ENCODE measurements at regions not wholly inside any gene's neighbourhood (a gene's known extent, or its start where the extent isn't known, plus 50 kb on each side); places are given as distances from the start of the nearest gene placed in this dataset.

DNA sequence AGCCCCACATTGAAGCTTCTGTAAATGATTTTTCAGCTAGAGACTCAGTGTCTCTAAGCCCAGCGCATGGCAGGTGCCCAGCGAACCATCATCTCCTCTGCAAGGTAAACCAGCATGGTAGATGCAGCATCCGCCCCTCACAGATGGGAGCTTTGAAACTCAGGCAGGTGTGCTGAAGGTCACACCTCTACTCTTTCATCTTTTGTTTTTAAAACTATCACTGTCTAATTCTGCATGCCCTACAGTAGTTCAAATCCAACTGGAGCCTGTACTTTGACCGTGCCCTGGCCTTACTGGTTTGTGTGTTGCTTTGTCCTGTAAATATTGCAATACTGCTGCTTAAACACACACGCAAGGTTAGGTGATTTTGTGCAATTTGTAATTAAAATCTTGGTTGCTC lies 831.1 kb downstream of the GALR1 start:
- Mint-ChIP-seq H3K36me3 (ENCODE audit: low read depth) (no peaks in the 10 kb centered on the region), H3K9me3 (no peaks in the 10 kb centered on the region)

GRCh38 chr18:78082816-78083215 lies 833.2 kb downstream of the GALR1 start:
- H3K27me3 Mint-ChIP-seq (ENCODE audit: low read depth) = no peaks in the 10 kb centered on the region
- no peak overlapping the region for H3K4me3 Mint-ChIP-seq
- DNase-seq (ENCODE audit: low spot score) = no peak
- H3K4me1 Mint-ChIP-seq (ENCODE audit: low read depth) = no peaks in the 10 kb centered on the region
- H3K27ac Mint-ChIP-seq = no peak overlapping the region
- no peaks in the 10 kb centered on the region for H3K36me3 Mint-ChIP-seq (ENCODE audit: low read depth)
- H3K9me3 Mint-ChIP-seq = peaks cover 5% of the 10 kb centered on the region

More for the DNA sequence above, 831.1 kb downstream of the GALR1 start:
- no peaks in the 10 kb centered on the region for H3K4me1 Mint-ChIP-seq (ENCODE audit: low read depth)
- no peak overlapping the region for H3K4me3 Mint-ChIP-seq
- H3K27ac Mint-ChIP-seq = no peak overlapping the region
- no peak for DNase-seq (ENCODE audit: low spot score)
- H3K27me3 Mint-ChIP-seq (ENCODE audit: low read depth) = no peaks in the 10 kb centered on the region

DNA sequence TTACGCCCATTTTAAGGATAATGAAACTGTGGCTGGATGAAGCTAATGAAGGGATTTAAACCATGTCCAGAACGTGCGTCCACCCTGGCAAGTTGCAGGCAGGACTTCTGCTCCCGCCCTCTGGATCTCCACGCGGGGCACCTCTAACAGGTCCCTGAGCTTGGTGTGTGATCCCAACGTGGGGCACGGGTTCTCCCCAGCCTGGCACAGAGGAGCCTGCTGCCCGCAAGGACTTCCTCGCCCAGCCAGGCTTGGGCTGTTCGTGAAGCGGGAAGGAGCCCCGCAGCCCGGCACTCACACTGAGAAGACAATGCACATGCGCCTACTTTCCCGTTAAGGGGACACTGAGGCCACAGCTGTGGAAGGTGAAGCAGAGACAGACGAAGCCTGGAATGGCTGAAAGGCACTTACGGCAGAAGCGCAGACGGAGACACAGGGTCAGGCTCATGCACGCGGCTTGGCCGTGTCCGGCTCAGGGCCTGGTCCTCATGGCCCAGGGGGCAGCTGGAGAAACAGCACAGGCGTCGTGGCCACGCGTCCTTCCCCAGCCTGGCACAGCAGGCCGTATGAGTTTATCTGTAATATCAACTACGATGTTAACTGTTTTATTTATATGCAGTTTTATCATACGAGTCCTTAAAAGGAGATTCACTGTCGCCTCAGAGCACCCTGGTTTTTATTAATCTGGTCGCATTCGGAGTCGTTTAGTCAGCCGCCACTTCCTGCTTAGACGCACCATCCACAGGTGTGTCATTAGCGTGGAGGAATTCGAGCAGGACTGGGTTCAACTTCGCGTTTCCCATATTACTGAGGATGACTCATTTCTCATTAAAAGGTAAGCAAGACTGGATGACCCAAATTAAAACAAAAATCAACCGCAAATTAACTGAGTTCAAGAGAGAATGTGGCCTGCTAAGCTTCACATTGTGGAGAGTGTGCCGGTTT lies 835.9 kb downstream of the GALR1 start:
- peaks cover 9% of the 10 kb centered on the region for H3K9me3 Mint-ChIP-seq
- H3K27ac Mint-ChIP-seq = no peak overlapping the region
- DNase-seq (ENCODE audit: low spot score) = no peak
- H3K27me3 Mint-ChIP-seq (ENCODE audit: low read depth) = no peaks in the 10 kb centered on the region
- no peaks in the 10 kb centered on the region for H3K4me1 Mint-ChIP-seq (ENCODE audit: low read depth)
- no peaks in the 10 kb centered on the region for H3K36me3 Mint-ChIP-seq (ENCODE audit: low read depth)
- H3K4me3 Mint-ChIP-seq = no peak overlapping the region

- H3K4me1 Mint-ChIP-seq (ENCODE audit: low read depth) = no peaks in the 10 kb centered on the region
- H3K27me3 Mint-ChIP-seq (ENCODE audit: low read depth) = no peaks in the 10 kb centered on the region
- peaks cover 9% of the 10 kb centered on the region for H3K9me3 Mint-ChIP-seq
- H3K4me3 Mint-ChIP-seq = no peak overlapping the region
- no peak overlapping the region for H3K27ac Mint-ChIP-seq
- no peaks in the 10 kb centered on the region for H3K36me3 Mint-ChIP-seq (ENCODE audit: low read depth)
- DNase-seq (ENCODE audit: low spot score) = no peak
Measured at GRCh38 chr18:78086931-78087330, 837.3 kb downstream of the GALR1 start.

- no peak overlapping the region for H3K27ac Mint-ChIP-seq
- H3K4me1 Mint-ChIP-seq (ENCODE audit: low read depth) = no peaks in the 10 kb centered on the region
- H3K9me3 Mint-ChIP-seq = peaks cover 9% of the 10 kb centered on the region
- H3K36me3 Mint-ChIP-seq (ENCODE audit: low read depth) = no peaks in the 10 kb centered on the region
- H3K4me3 Mint-ChIP-seq = no peak overlapping the region
- DNase-seq (ENCODE audit: low spot score) = no peak
- no peaks in the 10 kb centered on the region for H3K27me3 Mint-ChIP-seq (ENCODE audit: low read depth)
Measured at GRCh38 chr18:78087338-78087737, 837.7 kb downstream of the GALR1 start.

DNA sequence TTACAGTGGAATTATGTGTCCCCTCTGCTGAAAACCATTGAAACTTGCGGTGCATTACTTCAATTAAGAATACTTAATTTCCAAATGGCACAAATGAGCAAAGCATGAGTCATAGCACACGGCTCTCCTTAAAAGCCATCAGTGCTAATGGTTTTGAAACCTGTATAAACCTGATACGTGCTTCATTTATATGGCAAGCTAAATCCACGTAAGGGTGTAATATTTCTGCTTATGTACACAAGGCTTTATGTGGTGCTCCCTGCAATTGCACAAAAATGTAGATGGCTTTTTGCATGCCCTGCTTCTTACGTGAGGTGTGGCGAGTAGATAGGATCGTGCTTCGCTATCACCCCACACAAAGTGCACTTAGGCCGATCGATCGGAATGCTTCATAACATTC lies 840.9 kb downstream of the GALR1 start:
- no peaks in the 10 kb centered on the region for H3K36me3 Mint-ChIP-seq (ENCODE audit: low read depth)
- DNase-seq (ENCODE audit: low spot score) = no peak
- H3K4me3 Mint-ChIP-seq = no peak overlapping the region
- no peaks in the 10 kb centered on the region for H3K27me3 Mint-ChIP-seq (ENCODE audit: low read depth)
- no peak overlapping the region for H3K27ac Mint-ChIP-seq
- H3K4me1 Mint-ChIP-seq (ENCODE audit: low read depth) = no peaks in the 10 kb centered on the region
- H3K9me3 Mint-ChIP-seq = peaks cover 14% of the 10 kb centered on the region

- H3K36me3 Mint-ChIP-seq (ENCODE audit: low read depth) = no peaks in the 10 kb centered on the region
- no peak overlapping the region for H3K27ac Mint-ChIP-seq
- no peak for DNase-seq (ENCODE audit: low spot score)
- no peak overlapping the region for H3K4me3 Mint-ChIP-seq
- H3K4me1 Mint-ChIP-seq (ENCODE audit: low read depth) = no peaks in the 10 kb centered on the region
- H3K9me3 Mint-ChIP-seq = peaks cover 15% of the 10 kb centered on the region
- no peaks in the 10 kb centered on the region for H3K27me3 Mint-ChIP-seq (ENCODE audit: low read depth)
Measured at GRCh38 chr18:78092901-78093300, 843.3 kb downstream of the GALR1 start.

DNA sequence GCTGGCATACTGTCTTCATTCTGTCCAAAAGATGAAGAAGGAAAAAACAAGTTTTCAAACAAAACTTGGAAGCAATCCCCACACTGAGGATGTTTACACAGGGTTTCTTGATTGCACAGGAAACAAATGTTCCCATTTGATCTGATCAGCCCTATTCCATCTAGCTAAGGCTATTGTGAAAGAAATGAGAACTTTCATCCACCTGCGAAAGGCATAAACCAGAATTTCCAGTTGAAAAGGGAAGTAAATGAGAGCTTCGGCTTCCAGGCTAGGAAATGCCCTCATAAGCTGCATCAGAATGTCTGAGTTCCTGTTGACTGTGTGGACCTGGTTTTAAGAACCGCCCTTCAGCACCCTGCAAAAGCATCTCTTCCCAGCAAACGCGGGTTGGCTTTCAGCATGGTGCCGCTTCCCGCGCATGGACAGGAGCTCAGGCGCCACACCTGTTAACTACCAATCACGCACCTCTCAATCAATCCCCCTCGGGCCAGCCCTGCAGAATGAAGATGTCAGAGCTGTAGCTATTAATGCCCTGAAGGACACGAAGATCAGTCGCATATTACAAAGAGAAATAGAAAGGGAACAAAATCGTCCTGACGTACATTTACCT lies 850.4 kb downstream of the GALR1 start:
- Mint-ChIP-seq H3K4me3 (no peak overlapping the region), H3K4me1 (ENCODE audit: low read depth) (no peaks in the 10 kb centered on the region), H3K9me3 (peaks cover 10% of the 10 kb centered on the region), H3K36me3 (ENCODE audit: low read depth) (no peaks in the 10 kb centered on the region), H3K27me3 (ENCODE audit: low read depth) (no peaks in the 10 kb centered on the region), H3K27ac (no peak overlapping the region)
- no peak for DNase-seq (ENCODE audit: low spot score)

GRCh38 chr18:78101091-78101490 lies 851.4 kb downstream of the GALR1 start:
- Mint-ChIP-seq H3K4me3 (no peak overlapping the region), H3K27ac (no peak overlapping the region), H3K9me3 (peaks cover 15% of the 10 kb centered on the region), H3K36me3 (ENCODE audit: low read depth) (no peaks in the 10 kb centered on the region), H3K4me1 (ENCODE audit: low read depth) (no peaks in the 10 kb centered on the region), H3K27me3 (ENCODE audit: low read depth) (no peaks in the 10 kb centered on the region)
- DNase-seq (ENCODE audit: low spot score) = no peak

DNA sequence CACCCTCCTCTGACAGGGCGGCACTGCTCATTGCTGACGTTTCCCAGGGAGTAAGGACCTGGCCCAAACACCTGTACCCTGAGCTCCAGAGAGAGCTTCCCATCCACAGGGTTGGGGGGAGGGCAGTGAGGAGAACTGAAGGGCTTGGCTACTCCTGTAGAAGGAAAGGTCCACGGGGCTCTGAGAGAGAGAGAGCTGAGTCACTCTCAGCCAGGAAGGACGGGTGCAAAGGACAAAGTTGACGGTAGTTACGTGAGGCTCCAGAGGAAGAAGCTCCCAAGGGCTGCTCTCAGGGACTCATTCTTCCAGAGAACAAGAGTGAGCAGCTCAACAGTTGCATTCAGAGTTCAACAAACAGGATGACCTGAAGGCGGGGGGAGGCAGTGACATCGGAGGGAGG lies 852.5 kb downstream of the GALR1 start:
- DNase-seq (ENCODE audit: low spot score) = no peak
- Mint-ChIP-seq H3K36me3 (ENCODE audit: low read depth) (no peaks in the 10 kb centered on the region), H3K4me1 (ENCODE audit: low read depth) (no peaks in the 10 kb centered on the region), H3K27ac (no peak overlapping the region), H3K9me3 (peaks cover 17% of the 10 kb centered on the region), H3K27me3 (ENCODE audit: low read depth) (no peaks in the 10 kb centered on the region), H3K4me3 (no peak overlapping the region)

GRCh38 chr18:78105611-78106010 lies 856.0 kb downstream of the GALR1 start:
- Mint-ChIP-seq H3K9me3 (peaks cover 14% of the 10 kb centered on the region), H3K4me3 (no peak overlapping the region), H3K36me3 (ENCODE audit: low read depth) (no peaks in the 10 kb centered on the region), H3K27ac (no peak overlapping the region), H3K4me1 (ENCODE audit: low read depth) (no peaks in the 10 kb centered on the region), H3K27me3 (ENCODE audit: low read depth) (no peaks in the 10 kb centered on the region)
- DNase-seq (ENCODE audit: low spot score) = no peak

DNA sequence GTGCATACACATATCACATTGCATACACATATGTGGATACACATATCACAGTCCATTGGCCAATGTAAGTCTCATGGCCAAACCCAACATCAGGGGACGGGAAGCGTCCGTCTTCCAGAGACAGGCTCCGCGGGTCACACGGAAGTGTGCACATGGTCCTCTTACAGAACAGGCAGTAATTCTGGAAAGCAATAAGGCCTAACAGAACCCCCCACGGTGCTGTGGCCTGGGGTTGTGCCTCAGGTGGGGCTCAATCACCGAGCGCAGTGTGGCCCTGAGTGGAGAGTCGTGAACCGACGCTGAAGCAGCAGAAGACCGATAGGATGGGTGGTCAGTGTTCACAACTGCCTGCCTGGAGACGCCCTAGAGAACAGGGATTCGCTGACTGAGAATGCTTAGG lies 857.3 kb downstream of the GALR1 start:
- no peak for DNase-seq (ENCODE audit: low spot score)
- H3K4me3 Mint-ChIP-seq = no peak overlapping the region
- no peaks in the 10 kb centered on the region for H3K36me3 Mint-ChIP-seq (ENCODE audit: low read depth)
- peaks cover 14% of the 10 kb centered on the region for H3K9me3 Mint-ChIP-seq
- no peaks in the 10 kb centered on the region for H3K27me3 Mint-ChIP-seq (ENCODE audit: low read depth)
- no peaks in the 10 kb centered on the region for H3K4me1 Mint-ChIP-seq (ENCODE audit: low read depth)
- H3K27ac Mint-ChIP-seq = no peak overlapping the region

DNA sequence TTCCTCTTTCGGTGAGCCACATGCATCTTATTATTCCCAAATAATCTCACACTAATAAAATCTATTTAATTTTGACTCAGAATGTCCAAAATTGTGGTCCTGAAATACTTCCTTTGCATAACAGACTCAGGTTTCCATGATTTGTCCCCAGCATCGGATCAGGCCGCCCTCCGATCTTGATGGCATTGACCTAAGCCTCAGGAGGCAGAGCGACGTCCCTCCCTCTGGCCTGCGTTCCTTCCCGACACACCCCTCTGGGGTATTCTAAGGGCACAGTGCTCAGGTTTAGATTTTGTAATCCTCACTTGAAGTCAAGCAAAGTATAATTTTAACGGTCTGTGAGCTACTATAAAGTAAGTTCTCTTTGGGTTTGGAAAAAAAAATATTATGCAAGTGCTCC lies 857.7 kb downstream of the GALR1 start:
- Mint-ChIP-seq H3K36me3 (ENCODE audit: low read depth) (no peaks in the 10 kb centered on the region), H3K4me3 (no peak overlapping the region), H3K9me3 (peaks cover 14% of the 10 kb centered on the region), H3K27ac (no peak overlapping the region), H3K27me3 (ENCODE audit: low read depth) (no peaks in the 10 kb centered on the region), H3K4me1 (ENCODE audit: low read depth) (no peaks in the 10 kb centered on the region)
- no peak for DNase-seq (ENCODE audit: low spot score)

- Mint-ChIP-seq H3K4me3 (no peak overlapping the region), H3K36me3 (ENCODE audit: low read depth) (no peaks in the 10 kb centered on the region), H3K27me3 (ENCODE audit: low read depth) (no peaks in the 10 kb centered on the region), H3K4me1 (ENCODE audit: low read depth) (no peaks in the 10 kb centered on the region), H3K27ac (no peak overlapping the region), H3K9me3 (peaks cover 13% of the 10 kb centered on the region)
- no peak for DNase-seq (ENCODE audit: low spot score)
Measured at GRCh38 chr18:78108554-78108953, 858.9 kb downstream of the GALR1 start.
